ENCODE measurements at regions not wholly inside any gene's neighbourhood (a gene's known extent, or its start where the extent isn't known, plus 50 kb on each side); places are given as distances from the start of the nearest gene placed in this dataset.

DNA sequence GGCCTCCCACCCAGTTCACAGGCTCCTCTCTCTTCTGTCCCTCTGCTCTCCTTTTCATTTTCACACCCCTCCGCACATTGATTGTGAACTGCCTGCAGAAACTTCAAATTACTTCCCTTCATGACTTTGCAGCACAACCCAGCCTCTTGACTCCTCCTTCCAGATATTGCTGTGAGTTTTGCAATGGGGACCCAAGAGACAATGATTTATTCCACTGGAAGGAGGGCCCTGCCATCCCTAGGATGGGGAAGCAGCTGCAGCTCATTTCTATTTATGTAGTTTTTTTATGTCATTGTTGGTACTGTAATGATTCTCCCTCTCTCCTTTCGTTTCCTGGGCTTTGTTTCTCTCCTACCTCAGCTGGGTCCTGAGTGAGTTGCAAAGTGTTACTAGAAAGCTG is 364.9 kb downstream of the ICE1 start:
- Histone ChIP-seq H4K5ac (ENCODE audit: insufficient read length, low read depth, low read length) (no peak overlapping the region), H2BK120ac (ENCODE audit: low read depth, low read length, poor library complexity, severe bottlenecking) (no peak overlapping the region), H3K27ac (ENCODE audit: insufficient read length, low read depth, low read length) (no peak overlapping the region), H4K91ac (ENCODE audit: insufficient read length, low read depth, low read length) (no peak overlapping the region), H2AK5ac (ENCODE audit: insufficient read length, low read length) (no peak overlapping the region), H3K79me2 (ENCODE audit: insufficient read depth, low read length) (no peaks in the 10 kb centered on the region), H3K9ac (ENCODE audit: extremely low read depth, insufficient read length, low read length) (no peak overlapping the region), H2BK20ac (ENCODE audit: low read depth, low read length, poor library complexity, severe bottlenecking) (no peak overlapping the region), H2BK5ac (ENCODE audit: insufficient read length, low read length) (no peak overlapping the region), H3K14ac (ENCODE audit: insufficient read depth, low read length) (no peak overlapping the region), H3K4me1 (ENCODE audit: insufficient read depth, low read length) (no peaks in the 10 kb centered on the region), H2BK12ac (ENCODE audit: insufficient read length, low read depth, low read length) (no peak overlapping the region), H3K23me2 (ENCODE audit: insufficient read length, low read depth, low read length, poor library complexity, severe bottlenecking) (no peaks in the 10 kb centered on the region), H2BK15ac (ENCODE audit: low read depth, low read length) (no peak overlapping the region), H3K18ac (ENCODE audit: insufficient read length, low read depth, low read length) (no peak overlapping the region), H3K9me3 (ENCODE audit: control insufficient read depth, low read depth, low read length) (no peaks in the 10 kb centered on the region), H3K56ac (ENCODE audit: insufficient read length, low read depth, low read length) (no peak overlapping the region), H3K23ac (ENCODE audit: insufficient read length, low read depth, low read length) (no peak overlapping the region), H3K79me1 (ENCODE audit: insufficient read depth, low read depth, low read length, poor library complexity, severe bottlenecking) (no peaks in the 10 kb centered on the region), H2AFZ (ENCODE audit: low read length) (no peak overlapping the region), H3K27me3 (ENCODE audit: insufficient read depth, low read length) (no peaks in the 10 kb centered on the region), H4K8ac (replicated peaks; ENCODE audit: insufficient read length, low read depth, low read length) (no peak overlapping the region), H3T11ph (ENCODE audit: low read length) (no peak overlapping the region), H4K20me1 (ENCODE audit: control insufficient read depth, insufficient read depth, insufficient read length) (no peaks in the 10 kb centered on the region), H3K4me2 (ENCODE audit: insufficient read depth, insufficient read length, low read length) (no peak overlapping the region), H3K4ac (ENCODE audit: low read depth, low read length) (no peak overlapping the region)
- no peak for DNase-seq
- TF ChIP-seq, protein P1, sequence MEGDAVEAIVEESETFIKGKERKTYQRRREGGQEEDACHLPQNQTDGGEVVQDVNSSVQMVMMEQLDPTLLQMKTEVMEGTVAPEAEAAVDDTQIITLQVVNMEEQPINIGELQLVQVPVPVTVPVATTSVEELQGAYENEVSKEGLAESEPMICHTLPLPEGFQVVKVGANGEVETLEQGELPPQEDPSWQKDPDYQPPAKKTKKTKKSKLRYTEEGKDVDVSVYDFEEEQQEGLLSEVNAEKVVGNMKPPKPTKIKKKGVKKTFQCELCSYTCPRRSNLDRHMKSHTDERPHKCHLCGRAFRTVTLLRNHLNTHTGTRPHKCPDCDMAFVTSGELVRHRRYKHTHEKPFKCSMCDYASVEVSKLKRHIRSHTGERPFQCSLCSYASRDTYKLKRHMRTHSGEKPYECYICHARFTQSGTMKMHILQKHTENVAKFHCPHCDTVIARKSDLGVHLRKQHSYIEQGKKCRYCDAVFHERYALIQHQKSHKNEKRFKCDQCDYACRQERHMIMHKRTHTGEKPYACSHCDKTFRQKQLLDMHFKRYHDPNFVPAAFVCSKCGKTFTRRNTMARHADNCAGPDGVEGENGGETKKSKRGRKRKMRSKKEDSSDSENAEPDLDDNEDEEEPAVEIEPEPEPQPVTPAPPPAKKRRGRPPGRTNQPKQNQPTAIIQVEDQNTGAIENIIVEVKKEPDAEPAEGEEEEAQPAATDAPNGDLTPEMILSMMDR (conservative IDR thresholded peaks at IDR 0.05) = no peak
- Mint-ChIP-seq H3K27ac (peak overlapping the region in 1 of 3 experiments; percentile 20; a peak in 1 of 7 replicates), H3K9me3 (peaks cover 17 to 23% of the 10 kb centered on the region in 2 experiments), H3K4me1 (peaks cover 19 to 37% of the 10 kb centered on the region in 2 experiments), H3K27me3 (ENCODE audit: low read depth) (no peaks in the 10 kb centered on the region), H3K36me3 (ENCODE audit: insufficient read depth in 1 of 3, low read depth in 3 of 3) (peaks cover 2 to 19% (median 8%) of the 10 kb centered on the region in 3 experiments), H3K4me3 (no peak overlapping the region)
- WGBS (ENCODE audit: extremely low coverage, insufficient read length, low lambda C conversion rate) = no CpG with 5 or more reads among the region's 2 CpGs
